HepG2 (cell line): ENCODE measurements at regions not wholly inside any gene's neighbourhood (a gene's known extent, or its start where the extent isn't known, plus 50 kb on each side); places are given as distances from the start of the nearest gene placed in this dataset.

Experiments
- ATAC-seq: fragments of 200-7000 bp; cut with Tn5 transposase; 3 replicates; pipeline ENCODE4 v1.9.1; 2020; ENCODE audit warnings: mild to moderate bottlenecking, moderate library complexity
- BruUV-seq: library from RNA; stranded (reverse); fragments of 400-500 nt; replicated peaks from 2 replicates; lab custom pipeline; 2021; lab: Mats Ljungman, UMichigan
- CTCF ChIA-PET: fragments of 300-600 bp; formaldehyde crosslinking; extraction: SDS; loops from one replicate; lab custom pipeline; 2021; ENCODE audit warnings: low total read pairs, inconsistent platforms, low intra/inter-chr PET ratio; lab: Yijun Ruan, JAX
- POLR2A ChIA-PET: fragments of 350-600 bp; sonication (Branson Sonifier 250); formaldehyde crosslinking; loops from one replicate; lab custom pipeline; 2020; ENCODE audit warnings: antibody characterized with exemption, inconsistent platforms; lab: Yijun Ruan, JAX
- DNase-seq: peaks from one replicate; pipeline ENCODE4 v3.0.0-alpha.2; 2015; ENCODE audit warnings: low spot score
- FAIRE-seq: peaks from 3 replicates; lab custom pipeline; 2011; peaks lifted over from hg19 to GRCh38; lab: Jason Lieb, UNC
- H2AFZ ChIP-seq: one replicate; pipeline ENCODE4 v1.6.1; 2011; ENCODE audit warnings: low read length, inconsistent platforms
- H3K27ac ChIP-seq: fragments of 300-600 bp; 3 replicates; pipeline ENCODE4 v1.8.0; 2011; ENCODE audit warnings: mixed run types, mild to moderate bottlenecking, mixed read lengths, low read length, inconsistent platforms; ENCODE audit not compliant: insufficient read depth; ENCODE audit errors: extremely low read length
- H3K27me3 ChIP-seq, 2 experiments: fragments of 200-600 bp in 1 of 2; 2 replicates in 1 of 2; 3 replicates in 1 of 2; pipeline versions ENCODE4 v1.6.0 to v1.8.0; 2011; ENCODE audit warnings: low read length in 2 of 2, mild to moderate bottlenecking in 2 of 2, moderate library complexity in 2 of 2, inconsistent platforms in 1 of 2; ENCODE audit not compliant: insufficient read depth in 2 of 2, control insufficient read depth in 1 of 2
- H3K36me3 ChIP-seq, 2 experiments: fragments of 200-600 bp in 1 of 2; replicated peaks in 1 of 2; 2 replicates in 1 of 2; 3 replicates in 1 of 2; pipeline versions ENCODE4 v1.5.1 to v1.8.0; 2011; ENCODE audit warnings: low read length in 2 of 2, inconsistent platforms in 1 of 2; ENCODE audit not compliant: insufficient read depth in 2 of 2, control insufficient read depth in 1 of 2
- H3K4me1 ChIP-seq: 2 replicates; pipeline ENCODE4 v1.5.1; 2012; ENCODE audit warnings: low read length, inconsistent platforms; ENCODE audit not compliant: insufficient read depth
- H3K4me2 ChIP-seq: 2 replicates; pipeline ENCODE4 v1.6.0; 2011; ENCODE audit warnings: low read depth, low read length, inconsistent platforms
- H3K4me3 ChIP-seq, 3 experiments: fragments of 200-600 bp in 1 of 3; sonication (generic), shearing (Covaris generic) in 1 of 3; replicated peaks in 1 of 3; 2 replicates each; pipeline ENCODE4 v1.5.1; 2011 to 2016; ENCODE audit warnings: low read length in 3 of 3, inconsistent platforms in 2 of 3, low read depth in 2 of 3, mild to moderate bottlenecking in 2 of 3, control low read depth in 1 of 3, mixed read lengths in 1 of 3; ENCODE audit not compliant: insufficient read depth in 1 of 3
- H3K79me2 ChIP-seq: one replicate; pipeline ENCODE4 v1.6.1; 2011; ENCODE audit warnings: low read length, inconsistent platforms; ENCODE audit not compliant: insufficient read depth
- H3K9ac ChIP-seq: 2 replicates; pipeline ENCODE4 v1.6.0; 2011; ENCODE audit warnings: mild to moderate bottlenecking, low read depth, low read length, inconsistent platforms; ENCODE audit not compliant: insufficient read depth
- H3K9me3 ChIP-seq: 2 replicates; pipeline ENCODE4 v1.5.1; 2012; ENCODE audit warnings: mild to moderate bottlenecking, low read length
- H4K20me1 ChIP-seq: 2 replicates; pipeline ENCODE4 v1.6.0; 2011; ENCODE audit warnings: inconsistent platforms, mild to moderate bottlenecking, low read length, moderate library complexity; ENCODE audit not compliant: insufficient read depth
- ETV5 ChIP-seq: IDR thresholded peaks from 2 replicates; pipeline ENCODE4 v1.6.1; 2018; ENCODE audit warnings: missing biosample characterization, missing genetic modification reagents, inconsistent platforms, borderline replicate concordance
- GTF3A ChIP-seq: sonication (generic); formaldehyde crosslinking; conservative IDR thresholded peaks from 2 replicates; pipeline ENCODE4 v1.4.0; 2020; ENCODE audit warnings: mild to moderate bottlenecking, missing genetic modification reagents
- HMGA1 ChIP-seq: sonication (generic); formaldehyde crosslinking; conservative IDR thresholded peaks from 2 replicates; pipeline ENCODE4 v1.4.0; 2020; ENCODE audit warnings: missing genetic modification reagents
- LCORL ChIP-seq, 2 experiments: fragments of 450-650 bp in 1 of 2; sonication (generic) in 1 of 2; formaldehyde crosslinking in 1 of 2; IDR thresholded peaks; 2 replicates each; pipeline versions ENCODE4 v1.5.0 to v1.6.1; 2017 to 2020; ENCODE audit warnings: antibody characterized with exemption in 1 of 2, missing genetic modification reagents in 1 of 2
- MAF1 ChIP-seq: sonication (generic); formaldehyde crosslinking; IDR thresholded peaks from 2 replicates; pipeline ENCODE4 v1.5.0; 2020; ENCODE audit warnings: missing genetic modification reagents, borderline replicate concordance
- ONECUT2 ChIP-seq: sonication (generic); formaldehyde crosslinking; IDR thresholded peaks from 2 replicates; pipeline ENCODE4 v1.4.0; 2020; ENCODE audit warnings: missing genetic modification reagents
- RFX1 ChIP-seq: fragments of 450-650 bp; IDR thresholded peaks from 2 replicates; pipeline ENCODE4 v1.6.1; 2017
- SAP130 ChIP-seq: IDR thresholded peaks from 2 replicates; pipeline ENCODE4 v1.6.1; 2016; ENCODE audit warnings: low read depth
- ZMYM3 ChIP-seq: sonication (generic); formaldehyde crosslinking; IDR thresholded peaks from 2 replicates; pipeline ENCODE4 v1.5.1; 2020; ENCODE audit warnings: mild to moderate bottlenecking, missing genetic modification reagents
- ZMYM4 ChIP-seq: sonication (generic); formaldehyde crosslinking; IDR thresholded peaks from 2 replicates; pipeline ENCODE4 v1.8.1; 2023; ENCODE audit warnings: mild to moderate bottlenecking, missing genetic modification reagents
- ZNF225 ChIP-seq: sonication (generic); formaldehyde crosslinking; IDR thresholded peaks from 2 replicates; pipeline ENCODE4 v1.4.0; 2020; ENCODE audit warnings: mild to moderate bottlenecking, missing genetic modification reagents
- WGBS: methylation state at CpG from one replicate; pipeline ENCODE4 v1.1.6; 2017; ENCODE audit warnings: low lambda C conversion rate; 5-methylcytosine and 5-hydroxymethylcytosine counted together
- in situ Hi-C: cut with HindIII; loops from 2 replicates; pipeline ENCODE4 v1.10.0; 2017; ENCODE audit warnings: low pct_unique_long_range_greater_than_20kb; ENCODE audit not compliant: extremely low pct_ligation_motif_present
- intact Hi-C: fragments of 100-400 bp; cut with micrococcal nuclease; formaldehyde crosslinking; loops from one replicate; pipeline ENCODE4 v1.10.0; 2022; ENCODE audit not compliant: unreplicated experiment
- TF ChIP-seq, protein P1 (sequence below): sonication (generic); IDR thresholded peaks from 2 replicates; pipeline ENCODE4 v1.6.1; 2016; ENCODE audit warnings: low read depth, borderline replicate concordance
- TF ChIP-seq, protein P2 (sequence below): sonication (generic); formaldehyde crosslinking; IDR thresholded peaks from 2 replicates; pipeline ENCODE4 v1.4.0; 2020; ENCODE audit warnings: missing genetic modification reagents

DNA sequence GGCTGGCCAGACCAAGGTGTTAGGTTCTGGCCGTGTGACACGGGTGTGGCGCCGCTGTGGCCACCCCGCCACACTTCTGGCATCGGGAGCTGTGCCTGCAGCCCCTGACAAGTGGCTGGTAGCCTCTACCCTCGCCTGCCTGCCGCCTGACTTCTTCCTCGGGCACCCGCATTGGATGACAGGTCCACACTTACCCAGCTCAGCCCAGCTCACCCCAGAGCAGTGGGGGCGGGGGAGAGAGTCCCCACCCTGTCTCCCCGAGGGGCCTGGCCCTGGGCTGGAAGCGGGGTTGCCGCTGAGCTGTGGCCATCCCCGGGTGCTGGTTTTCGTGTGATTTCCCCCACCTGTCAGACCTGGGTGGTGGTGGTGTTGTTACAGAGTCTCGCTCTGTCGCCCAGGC lies 53.9 kb upstream of the ACSF3 start:
- DNase-seq (no peak), FAIRE-seq (no peak), ATAC-seq (no peak)
- in situ Hi-C loops (no loop called here), intact Hi-C loops (no loop called here)
- POLR2A ChIA-PET, result no interaction called here
- no peaks in the 10 kb centered on the region for H3K36me3 ChIP-seq
- H3K4me2 ChIP-seq, result no peak overlapping the region
- H4K20me1 ChIP-seq, result peaks cover 8% of the 10 kb centered on the region; the same call in 1 of the 2 replicates
- BruUV-seq, result no TSS peak
- 13% methylated on average over 9 of the region's 18 CpGs for WGBS
- no peak overlapping the region for H3K27ac ChIP-seq
- H3K9me3 ChIP-seq, result no peaks in the 10 kb centered on the region
- H2AFZ ChIP-seq, result no peak overlapping the region
- CTCF ChIA-PET, result no interaction called here
- H3K4me1 ChIP-seq, result no peaks in the 10 kb centered on the region
- no peaks in the 10 kb centered on the region for H3K79me2 ChIP-seq
- no peak for TF ChIP-seq LCORL (IDR thresholded peaks at IDR 0.05)
- TF ChIP-seq LCORL (CRISPR knock-in tag; IDR thresholded peaks at IDR 0.05), result no peak
- TF ChIP-seq GTF3A (CRISPR knock-in tag), result no peak
- no peak for TF ChIP-seq ETV5 (CRISPR knock-in tag)
- TF ChIP-seq MAF1 (CRISPR knock-in tag), result no peak
- no peak for TF ChIP-seq ZMYM4 (CRISPR knock-in tag)
- TF ChIP-seq SAP130 (CRISPR knock-in tag), result no peak
- TF ChIP-seq, protein P1, sequence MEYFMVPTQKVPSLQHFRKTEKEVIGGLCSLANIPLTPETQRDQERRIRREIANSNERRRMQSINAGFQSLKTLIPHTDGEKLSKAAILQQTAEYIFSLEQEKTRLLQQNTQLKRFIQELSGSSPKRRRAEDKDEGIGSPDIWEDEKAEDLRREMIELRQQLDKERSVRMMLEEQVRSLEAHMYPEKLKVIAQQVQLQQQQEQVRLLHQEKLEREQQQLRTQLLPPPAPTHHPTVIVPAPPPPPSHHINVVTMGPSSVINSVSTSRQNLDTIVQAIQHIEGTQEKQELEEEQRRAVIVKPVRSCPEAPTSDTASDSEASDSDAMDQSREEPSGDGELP, result no peak
- TF ChIP-seq RFX1, result no peak
- TF ChIP-seq HMGA1 (CRISPR knock-in tag), result no peak
- no peak for TF ChIP-seq ZNF225
- no peak for TF ChIP-seq ONECUT2 (CRISPR knock-in tag)
- TF ChIP-seq, protein P2, sequence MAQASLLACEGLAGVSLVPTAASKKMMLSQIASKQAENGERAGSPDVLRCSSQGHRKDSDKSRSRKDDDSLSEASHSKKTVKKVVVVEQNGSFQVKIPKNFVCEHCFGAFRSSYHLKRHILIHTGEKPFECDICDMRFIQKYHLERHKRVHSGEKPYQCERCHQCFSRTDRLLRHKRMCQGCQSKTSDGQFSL (CRISPR knock-in tag), result no peak
- TF ChIP-seq ZMYM3 (CRISPR knock-in tag), result no peak
- H3K4me3 ChIP-seq, result no peak overlapping the region
- H3K27me3 ChIP-seq, result peaks cover 23 to 93% of the 10 kb centered on the region in 2 experiments
- H3K9ac ChIP-seq, result no peak overlapping the region
